Upper lobe of left lung (tissue), 6 donors: ENCODE measurements at regions not wholly inside any gene's neighbourhood (a gene's known extent, or its start where the extent isn't known, plus 50 kb on each side); places are given as distances from the start of the nearest gene placed in this dataset.

ENCODE experiments used
- ATAC-seq, 2 donors: fragments of 200-7000 bp; cut with Tn5 transposase; one replicate each; pipeline ENCODE4 v1.9.1; 2022; ENCODE audit warnings: mild to moderate bottlenecking in 2 of 2, moderate library complexity in 2 of 2; ENCODE audit not compliant: low FRiP score in 2 of 2
- DNase-seq, 2 donors: peaks; one replicate each; pipeline ENCODE4 v3.0.0-alpha.2; 2019 to 2020
- H3K27ac ChIP-seq, 4 donors: fragments of 200-600 bp; sonication (generic); one replicate each; pipeline ENCODE4 v1.5.1; 2016 to 2019
- H3K27me3 ChIP-seq, 4 donors: fragments of 200-600 bp; sonication (generic); one replicate each; pipeline ENCODE4 v1.5.1; 2017 to 2019
- H3K36me3 ChIP-seq, 4 donors: fragments of 200-600 bp; sonication (generic); one replicate each; pipeline ENCODE4 v1.5.1; 2016 to 2019
- H3K4me1 ChIP-seq, 4 donors: fragments of 200-600 bp; sonication (generic); one replicate each; pipeline ENCODE4 v1.5.1; 2018 to 2019
- H3K4me3 ChIP-seq, 4 donors: fragments of 200-600 bp; sonication (generic); one replicate each; pipeline ENCODE4 v1.5.1; 2017 to 2019; ENCODE audit warnings: mild to moderate bottlenecking in 2 of 4, moderate library complexity in 1 of 4
- H3K9me3 ChIP-seq, 4 donors: fragments of 200-600 bp; sonication (generic); one replicate each; pipeline ENCODE4 v1.5.1; 2018 to 2019
- CTCF ChIP-seq, 6 experiments: fragments of 450-650 bp in 4 of 6; fragments of 200-600 bp in 2 of 6; sonication (generic) in 2 of 6; IDR thresholded peaks; one replicate each; pipeline ENCODE4 v1.5.1; 2016 to 2019; ENCODE audit warnings: antibody characterized with exemption in 6 of 6
- EP300 ChIP-seq, 4 donors: sonication (generic); formaldehyde crosslinking; IDR thresholded peaks; one replicate each; pipeline ENCODE4 v1.5.1; 2017; ENCODE audit warnings: antibody characterized with exemption in 4 of 4, control low read depth in 2 of 4
- POLR2A ChIP-seq, 4 donors: fragments of 450-650 bp; IDR thresholded peaks; one replicate each; pipeline ENCODE4 v1.5.1; 2016 to 2017; ENCODE audit warnings: antibody characterized with exemption in 4 of 4, mild to moderate bottlenecking in 2 of 4
- POLR2AphosphoS5 ChIP-seq, 2 donors: sonication (generic); formaldehyde crosslinking; IDR thresholded peaks; one replicate each; pipeline ENCODE4 v1.5.1; 2017; ENCODE audit warnings: antibody characterized with exemption in 2 of 2
- WGBS, 2 donors: methylation state at CpG; one replicate each; pipeline ENCODE4 v1.1.5; 2017 to 2018; 5-methylcytosine and 5-hydroxymethylcytosine counted together
- donor health status: DM: no; HTN: no; CAD: no; lungs with moderate emphysema.
- donor health status: DM: no; HTN: yes; CAD: no; lungs with severe emphysema.

- no peak for TF ChIP-seq EP300 (IDR thresholded peaks at IDR 0.05)
- TF ChIP-seq POLR2AphosphoS5 (IDR thresholded peaks at IDR 0.05), result no peak
- no peak for TF ChIP-seq CTCF (IDR thresholded peaks at IDR 0.05)
- TF ChIP-seq POLR2A (IDR thresholded peaks at IDR 0.05), result no peak
- WGBS, 2 donors, result 84 to 85% methylated on average over 6 of the region's 6 CpGs
Measured at GRCh38 chr6:146901940-146902816, 302.0 kb upstream of the STXBP5 start.

GRCh38 chr6:146902846-146903245, 301.4 kb upstream of the STXBP5 start:
- H3K9me3 ChIP-seq, result no peaks in the 10 kb centered on the region
- TF ChIP-seq CTCF (IDR thresholded peaks at IDR 0.05) (no peak), EP300 (IDR thresholded peaks at IDR 0.05) (no peak), POLR2A (IDR thresholded peaks at IDR 0.05) (no peak), POLR2AphosphoS5 (IDR thresholded peaks at IDR 0.05) (no peak)
- H3K36me3 ChIP-seq, result no peaks in the 10 kb centered on the region
- no peak overlapping the region for H3K27ac ChIP-seq
- no peak for DNase-seq
- H3K27me3 ChIP-seq, result no peaks in the 10 kb centered on the region
- WGBS, 2 donors, result 80 to 96% methylated on average over 1 of the region's 1 CpG
- no peak for ATAC-seq
- no peaks in the 10 kb centered on the region for H3K4me1 ChIP-seq
- H3K4me3 ChIP-seq, result no peak overlapping the region

More at GRCh38 chr6:146901940-146902816, 302.0 kb upstream of the STXBP5 start:
- H3K27me3 ChIP-seq, result no peaks in the 10 kb centered on the region
- no peaks in the 10 kb centered on the region for H3K4me1 ChIP-seq
- no peaks in the 10 kb centered on the region for H3K9me3 ChIP-seq
- DNase-seq (no peak), ATAC-seq (no peak)
- no peak overlapping the region for H3K27ac ChIP-seq
- H3K36me3 ChIP-seq, result no peaks in the 10 kb centered on the region
- H3K4me3 ChIP-seq, result no peak overlapping the region

- TF ChIP-seq EP300 (IDR thresholded peaks at IDR 0.05) (no peak), POLR2A (IDR thresholded peaks at IDR 0.05) (no peak), CTCF (IDR thresholded peaks at IDR 0.05) (no peak), POLR2AphosphoS5 (IDR thresholded peaks at IDR 0.05) (no peak)
Measured at GRCh38 chr6:146903451-146903850, 300.8 kb upstream of the STXBP5 start.

GRCh38 chr6:146904596-146904995, 299.6 kb upstream of the STXBP5 start:
- WGBS, 2 donors, result 86 to 90% methylated on average over 6 of the region's 6 CpGs

More at GRCh38 chr6:146903451-146903850, 300.8 kb upstream of the STXBP5 start:
- ATAC-seq, result no peak
- no peaks in the 10 kb centered on the region for H3K27me3 ChIP-seq
- no peak for DNase-seq
- no peak overlapping the region for H3K4me3 ChIP-seq
- H3K4me1 ChIP-seq, result no peaks in the 10 kb centered on the region
- no peaks in the 10 kb centered on the region for H3K36me3 ChIP-seq
- 73 to 78% methylated on average over 7 of the region's 7 CpGs for WGBS, 2 donors
- H3K9me3 ChIP-seq, result no peaks in the 10 kb centered on the region
- H3K27ac ChIP-seq, result no peak overlapping the region

More at GRCh38 chr6:146904596-146904995, 299.6 kb upstream of the STXBP5 start:
- Histone ChIP-seq H3K27me3 (no peaks in the 10 kb centered on the region), H3K9me3 (no peaks in the 10 kb centered on the region), H3K36me3 (no peaks in the 10 kb centered on the region), H3K4me1 (no peaks in the 10 kb centered on the region), H3K27ac (no peak overlapping the region), H3K4me3 (no peak overlapping the region)
- no peak for DNase-seq
- no peak for TF ChIP-seq POLR2AphosphoS5 (IDR thresholded peaks at IDR 0.05)
- TF ChIP-seq CTCF (IDR thresholded peaks at IDR 0.05), result no peak
- TF ChIP-seq EP300 (IDR thresholded peaks at IDR 0.05), result no peak
- no peak for TF ChIP-seq POLR2A (IDR thresholded peaks at IDR 0.05)
- no peak for ATAC-seq
